Endothelial cell of umbilical vein (primary cell): ENCODE measurements at regions not wholly inside any gene's neighbourhood (a gene's known extent, or its start where the extent isn't known, plus 50 kb on each side); places are given as distances from the start of the nearest gene placed in this dataset.

Source experiments
- BruUV-seq: library from RNA; stranded (reverse); fragments of 400-500 nt; replicated peaks from 2 replicates; lab custom pipeline; 2021; lab: Mats Ljungman, UMichigan
- CTCF ChIA-PET: fragments of 300-600, 350-600 bp; sonication (Branson Sonifier 250); formaldehyde crosslinking; loops from one replicate; lab custom pipeline; 2021; ENCODE audit warnings: antibody characterized with exemption, inconsistent platforms; lab: Charles Lee
- POLR2A ChIA-PET: fragments of 300-600, 350-600 bp; sonication (Branson Sonifier 250); formaldehyde crosslinking; loops from one replicate; lab custom pipeline; 2021; ENCODE audit warnings: antibody characterized with exemption, inconsistent platforms; lab: Charles Lee
- DNase-seq: peaks from one replicate; pipeline ENCODE4 v3.0.0-alpha.2; 2011; ENCODE audit warnings: low read depth, low spot score
- FAIRE-seq: peaks from 2 replicates; lab custom pipeline; 2011; peaks lifted over from hg19 to GRCh38; lab: Jason Lieb, UNC
- H2AFZ ChIP-seq: 2 replicates; pipeline ENCODE4 v1.6.0; 2012; ENCODE audit warnings: low read depth, low read length, control low read depth, inconsistent platforms
- H3K27ac ChIP-seq: 2 replicates; pipeline ENCODE4 v1.5.1; 2011; ENCODE audit warnings: low read depth, mild to moderate bottlenecking, control low read depth, low read length, moderate library complexity; ENCODE audit not compliant: insufficient read depth
- H3K27me3 ChIP-seq, 2 experiments: 2 replicates each; pipeline versions ENCODE4 v1.6.0 to v1.6.1; 2011; ENCODE audit warnings: low read length in 2 of 2, mixed read lengths in 1 of 2; ENCODE audit not compliant: control insufficient read depth in 2 of 2, insufficient read depth in 2 of 2
- H3K36me3 ChIP-seq, 2 experiments: 2 replicates in 1 of 2; 3 replicates in 1 of 2; pipeline ENCODE4 v1.5.1; 2011; ENCODE audit warnings: low read length in 2 of 2, mild to moderate bottlenecking in 1 of 2, moderate library complexity in 1 of 2; ENCODE audit not compliant: control insufficient read depth in 2 of 2, insufficient read depth in 2 of 2; ENCODE audit errors: extremely low read depth in 1 of 2
- H3K4me1 ChIP-seq: 3 replicates; pipeline ENCODE4 v1.5.1; 2011; ENCODE audit warnings: mild to moderate bottlenecking, low read length; ENCODE audit not compliant: control insufficient read depth, insufficient read depth; ENCODE audit errors: extremely low read depth
- H3K4me2 ChIP-seq: 2 replicates; pipeline ENCODE4 v1.6.1; 2011; ENCODE audit warnings: low read length, control low read depth, mixed read lengths; ENCODE audit not compliant: insufficient read depth
- H3K4me3 ChIP-seq, 3 experiments: fragments of 200-600 bp in 1 of 3; sonication (generic), shearing (Covaris generic) in 1 of 3; replicated peaks in 1 of 3; 2 replicates each; pipeline ENCODE4 v1.5.1; 2011 to 2016; ENCODE audit warnings: control low read depth in 3 of 3, low read length in 3 of 3, mild to moderate bottlenecking in 2 of 3, inconsistent platforms in 1 of 3, low read depth in 1 of 3, moderate library complexity in 1 of 3; ENCODE audit not compliant: insufficient read depth in 1 of 3
- H3K79me2 ChIP-seq: 2 replicates; pipeline ENCODE4 v1.6.0; 2012; ENCODE audit warnings: low read length, inconsistent platforms; ENCODE audit not compliant: control insufficient read depth, insufficient read depth
- H3K9ac ChIP-seq: replicated peaks from 2 replicates; pipeline ENCODE3; 2011; ENCODE audit warnings: low read length, control low read depth; ENCODE audit not compliant: insufficient read depth; ENCODE audit errors: extremely low read depth
- H3K9me1 ChIP-seq: replicated peaks from 3 replicates; pipeline ENCODE4 v1.6.0; 2011; ENCODE audit warnings: mild to moderate bottlenecking, low read length; ENCODE audit not compliant: control insufficient read depth, insufficient read depth; ENCODE audit errors: extremely low read depth
- H3K9me3 ChIP-seq: replicated peaks from 2 replicates; pipeline ENCODE4 v1.5.1; 2012; ENCODE audit warnings: low read length, inconsistent platforms; ENCODE audit not compliant: control insufficient read depth, insufficient read depth
- H4K20me1 ChIP-seq: replicated peaks from 2 replicates; pipeline ENCODE3; 2011; ENCODE audit warnings: mild to moderate bottlenecking, low read length; ENCODE audit not compliant: control insufficient read depth, insufficient read depth; ENCODE audit errors: extremely low read depth
- CTCF ChIP-seq, 2 donors: IDR thresholded peaks; 1 replicate in 1 of 2; 2 replicates in 1 of 2; pipeline ENCODE4 v1.5.1; 2011; ENCODE audit warnings: low read length in 2 of 2, mild to moderate bottlenecking in 2 of 2, moderate library complexity in 2 of 2, control low read depth in 1 of 2, inconsistent platforms in 1 of 2, low read depth in 1 of 2; ENCODE audit not compliant: insufficient read depth in 1 of 2; ENCODE audit errors: extremely low read depth in 1 of 2
- EZH2 ChIP-seq: IDR thresholded peaks from 2 replicates; pipeline ENCODE4 v1.6.1; 2012; ENCODE audit warnings: borderline replicate concordance, low read depth, mild to moderate bottlenecking, moderate library complexity, low read length, inconsistent platforms; ENCODE audit not compliant: severe bottlenecking
- FOS ChIP-seq: IDR thresholded peaks from 2 replicates; pipeline ENCODE4 v1.6.1; 2011; ENCODE audit warnings: mild to moderate bottlenecking, low read length, moderate library complexity, borderline replicate concordance; ENCODE audit not compliant: insufficient read depth
- GATA2 ChIP-seq: IDR thresholded peaks from 2 replicates; pipeline ENCODE4 v1.7.0; 2011; ENCODE audit warnings: low read depth, mild to moderate bottlenecking, moderate library complexity, mixed read lengths, low read length; ENCODE audit not compliant: insufficient read length, insufficient read depth
- JUN ChIP-seq: IDR thresholded peaks from 2 replicates; pipeline ENCODE4 v1.6.1; 2011; ENCODE audit warnings: borderline replicate concordance, low read depth; ENCODE audit not compliant: insufficient read length, insufficient read depth
- MAX ChIP-seq: IDR thresholded peaks from 2 replicates; pipeline ENCODE4 v1.6.1; 2011; ENCODE audit not compliant: insufficient read depth, insufficient read length
- MYC ChIP-seq: IDR thresholded peaks from one replicate; pipeline ENCODE4 v1.6.1; 2011; ENCODE audit warnings: mild to moderate bottlenecking, low read depth, low read length
- POLR2A ChIP-seq: IDR thresholded peaks from 2 replicates; pipeline ENCODE4 v1.6.1; 2012; ENCODE audit warnings: low read depth, mild to moderate bottlenecking, control low read depth, low read length
- POLR2AphosphoS5 ChIP-seq: IDR thresholded peaks from 2 replicates; pipeline ENCODE4 v1.6.1; 2012; ENCODE audit warnings: low read depth, mild to moderate bottlenecking, control low read depth, low read length, moderate library complexity; ENCODE audit not compliant: insufficient read depth
- dilution Hi-C: fragments of 300-500 bp; cut with MboI; formaldehyde crosslinking; loops from one replicate; pipeline ENCODE4 v1.15.0; 2019; ENCODE audit warnings: low sequenced_read_pairs; ENCODE audit not compliant: extremely low pct_ligation_motif_present
- intact Hi-C: fragments of 100-400 bp; cut with micrococcal nuclease; formaldehyde crosslinking; loops from one replicate; pipeline ENCODE4 v1.10.0; 2022

- BruUV-seq: no TSS peak
- FAIRE-seq: no peak
Observed at GRCh38 chr18:28478531-28478930, 301.6 kb upstream of the CDH2 start.

GRCh38 chr18:28476302-28476701 lies 299.4 kb upstream of the CDH2 start:
- Histone ChIP-seq H3K9me1 (no peaks in the 10 kb centered on the region), H3K4me3 (no peak overlapping the region), H3K27ac (no peak overlapping the region), H3K4me2 (no peak overlapping the region), H3K27me3 (no peaks in the 10 kb centered on the region), H3K36me3 (no peaks in the 10 kb centered on the region), H3K79me2 (no peaks in the 10 kb centered on the region), H3K9ac (no peak overlapping the region), H3K4me1 (no peaks in the 10 kb centered on the region), H2AFZ (no peak overlapping the region), H3K9me3 (no peaks in the 10 kb centered on the region), H4K20me1 (no peaks in the 10 kb centered on the region)
- CTCF ChIA-PET: no interaction called here
- FAIRE-seq (no peak), DNase-seq (no peak)
- intact Hi-C loops (no loop called here), dilution Hi-C loops (no loop called here)
- BruUV-seq: no TSS peak
- TF ChIP-seq GATA2 (no peak), POLR2A (no peak), FOS (no peak), CTCF (IDR thresholded peaks at IDR 0.05; ENCODE audit: extremely low read depth in 1 of 2, insufficient read depth in 1 of 2, low read depth in 1 of 2, low read length in 2 of 2) (no peak), JUN (no peak), EZH2 (no peak), MYC (no peak), MAX (no peak), POLR2AphosphoS5 (no peak)
- POLR2A ChIA-PET: no interaction called here

More at GRCh38 chr18:28478531-28478930, 301.6 kb upstream of the CDH2 start:
- dilution Hi-C loops (no loop called here), intact Hi-C loops (no loop called here)
- no peak overlapping the region for H3K27ac ChIP-seq
- no peak overlapping the region for H3K9ac ChIP-seq
- no peak overlapping the region for H3K4me2 ChIP-seq
- H3K79me2 ChIP-seq: no peaks in the 10 kb centered on the region
- no peaks in the 10 kb centered on the region for H4K20me1 ChIP-seq
- no peaks in the 10 kb centered on the region for H3K9me3 ChIP-seq
- H3K9me1 ChIP-seq: no peaks in the 10 kb centered on the region
- DNase-seq: no peak
- ChIA-PET CTCF (no interaction called here), POLR2A (no interaction called here)
- no peaks in the 10 kb centered on the region for H3K4me1 ChIP-seq
- H3K36me3 ChIP-seq: no peaks in the 10 kb centered on the region
- no peak overlapping the region for H3K4me3 ChIP-seq
- no peak overlapping the region for H2AFZ ChIP-seq
- no peaks in the 10 kb centered on the region for H3K27me3 ChIP-seq
- no peak for TF ChIP-seq JUN
- TF ChIP-seq FOS: no peak
- TF ChIP-seq MYC: no peak
- TF ChIP-seq EZH2: no peak
